B cell (primary cell): ENCODE measurements at regions not wholly inside any gene's neighbourhood (a gene's known extent, or its start where the extent isn't known, plus 50 kb on each side); places are given as distances from the start of the nearest gene placed in this dataset.

Experiments
- CTCF ChIP-seq: fragments of 200-600 bp; IDR thresholded peaks from one replicate; pipeline ENCODE4 v1.8.0; 2022; ENCODE audit warnings: antibody characterized with exemption, mild to moderate bottlenecking
- EZH2 ChIP-seq: IDR thresholded peaks from 2 replicates; pipeline ENCODE4 v1.6.1; 2012; ENCODE audit warnings: borderline replicate concordance, low read depth, mild to moderate bottlenecking, moderate library complexity, low read length; ENCODE audit not compliant: insufficient read depth, poor library complexity, severe bottlenecking

GRCh38 chr15:81740416-81740815, 305.4 kb downstream of the MEX3B start:
- no peak for TF ChIP-seq EZH2
- TF ChIP-seq CTCF, result no peak
